ENCODE measurements at regions not wholly inside any gene's neighbourhood (a gene's known extent, or its start where the extent isn't known, plus 50 kb on each side); places are given as distances from the start of the nearest gene placed in this dataset.

GRCh38 chrX:122441451-122441850 lies 742.6 kb upstream of the GRIA3 start:
- intact Hi-C loops (cut with micrococcal nuclease; ENCODE audit: unreplicated experiment), result no loop called here
- Histone ChIP-seq H3K4me1 (ENCODE audit: control insufficient read depth, insufficient read depth, low read length) (no peaks in the 10 kb centered on the region), H2AFZ (ENCODE audit: control insufficient read depth, low read depth, low read length) (no peak overlapping the region), H3K36me3 (ENCODE audit: control insufficient read depth in 2 of 2, insufficient read depth in 2 of 2, low read length in 1 of 2) (no peaks in the 10 kb centered on the region), H3K9ac (ENCODE audit: control insufficient read depth, insufficient read depth, low read length) (no peak overlapping the region), H3K27ac (ENCODE audit: control insufficient read depth, insufficient read depth) (no peak overlapping the region), H3K4me3 (no peak overlapping the region), H3K79me2 (ENCODE audit: control insufficient read depth, insufficient read depth, low read length) (no peaks in the 10 kb centered on the region), H3K9me3 (replicated peaks; ENCODE audit: control insufficient read depth, insufficient read depth, low read length) (no peaks in the 10 kb centered on the region), H3K27me3 (replicated peaks in 1 of 2; ENCODE audit: control insufficient read depth in 2 of 2, insufficient read depth in 2 of 2, low read length in 1 of 2) (no peaks in the 10 kb centered on the region), H3K4me2 (ENCODE audit: control insufficient read depth, insufficient read depth) (no peak overlapping the region), H4K20me1 (ENCODE audit: control insufficient read depth, insufficient read depth) (no peaks in the 10 kb centered on the region)
- no TSS peak for BruUV-seq (replicated peaks)
- RAD21 ChIA-PET (ENCODE audit: unreplicated experiment), result no interaction called here
- TF ChIP-seq GATAD2B (conservative IDR thresholded peaks at IDR 0.05; ENCODE audit: low read depth) (no peak), NFIC (IDR thresholded peaks at IDR 0.05; ENCODE audit: low read depth, low read length) (no peak), RELB (IDR thresholded peaks at IDR 0.05; ENCODE audit: low read depth) (no peak), STAT3 (IDR thresholded peaks at IDR 0.05; ENCODE audit: low read depth, low read length) (no peak), CBX3 (IDR thresholded peaks at IDR 0.05; ENCODE audit: borderline replicate concordance, low read depth) (no peak), RFX5 (IDR thresholded peaks at IDR 0.05; ENCODE audit: low read depth, low read length) (no peak), YBX1 (IDR thresholded peaks at IDR 0.05) (no peak), WRNIP1 (IDR thresholded peaks at IDR 0.05; ENCODE audit: borderline replicate concordance, low read depth, low read length) (no peak), FOXK2 (IDR thresholded peaks at IDR 0.05) (no peak), IKZF1 (conservative IDR thresholded peaks at IDR 0.05) (no peak), BCL3 (IDR thresholded peaks at IDR 0.05; ENCODE audit: borderline replicate concordance, insufficient read depth, low read depth, low read length, poor library complexity, severe bottlenecking) (no peak), SREBF2 (IDR thresholded peaks at IDR 0.05; ENCODE audit: low read length) (no peak), ZBTB4 (CRISPR knock-in tag; IDR thresholded peaks at IDR 0.05) (no peak), TAF1 (IDR thresholded peaks at IDR 0.05; ENCODE audit: borderline replicate concordance, low read depth, low read length) (no peak), SMAD5 (IDR thresholded peaks at IDR 0.05; ENCODE audit: low read depth) (no peak), TCF7 (IDR thresholded peaks at IDR 0.05; ENCODE audit: borderline replicate concordance) (no peak), ATF7 (IDR thresholded peaks at IDR 0.05; ENCODE audit: low read depth) (no peak), NR2C2 (IDR thresholded peaks at IDR 0.05; ENCODE audit: borderline replicate concordance, control insufficient read depth, insufficient read length, low read depth) (no peak), E2F8 (IDR thresholded peaks at IDR 0.05; ENCODE audit: low read depth, partially characterized antibody) (no peak)
- no peak for FAIRE-seq
- DNase-seq (ENCODE audit: low read depth, low spot score), result no peak
- ATAC-seq, result no peak
- in situ Hi-C loops (cut with MboI), result no loop called here
- POLR2A ChIA-PET, result no interaction called here
- WGBS (ENCODE audit: insufficient coverage, insufficient replicate concordance, low lambda C conversion rate, missing lambda C conversion rate), result 100% methylated on average over 1 of the region's 1 CpG
- CTCF ChIA-PET, result no interaction called here
- SMC1A ChIA-PET (ENCODE audit: uncharacterized antibody, unreplicated experiment), result no interaction called here

All from GM12878 (cell line).